IPS-NIHi11 (cell line): ENCODE measurements at regions not wholly inside any gene's neighbourhood (a gene's known extent, or its start where the extent isn't known, plus 50 kb on each side); places are given as distances from the start of the nearest gene placed in this dataset.
A peak's percentile ranks its signal among the peaks of the same experiment; 100 is the strongest.
"Not testable (repeated sequence)": the region's sequence is repeated elsewhere in the genome, so short reads cannot be mapped to it uniquely, and the experiment has no call there.

Experiments
- DNase-seq: peaks from one replicate; pipeline ENCODE4 v3.0.0; 2012; ENCODE audit warnings: mixed read lengths, low spot score

- no peak for DNase-seq
Measured at GRCh38 chr12:87413784-87414183, 615.4 kb downstream of the C12orf50 start.

GRCh38 chr12:87406926-87407325 lies 622.3 kb downstream of the C12orf50 start:
- DNase-seq = no peak

GRCh38 chr12:87405918-87406317 lies 623.3 kb downstream of the C12orf50 start:
- no peak for DNase-seq

- not testable (repeated sequence) for DNase-seq
Measured at GRCh38 chr12:87394168-87394567, 635.0 kb downstream of the C12orf50 start.

GRCh38 chr12:87388376-87388775 lies 640.8 kb downstream of the C12orf50 start:
- no peak for DNase-seq

- DNase-seq = no peak
Measured at GRCh38 chr12:87385322-87385721, 643.9 kb downstream of the C12orf50 start.

- DNase-seq = no peak
Measured at GRCh38 chr12:87384226-87384625, 645.0 kb downstream of the C12orf50 start.

GRCh38 chr12:87383680-87384079 lies 645.5 kb downstream of the C12orf50 start:
- no peak for DNase-seq

GRCh38 chr12:87382959-87383566 lies 646.1 kb downstream of the C12orf50 start:
- DNase-seq = no peak

GRCh38 chr12:87382436-87382835 lies 646.8 kb downstream of the C12orf50 start:
- no peak for DNase-seq

- no peak for DNase-seq
Measured at GRCh38 chr12:87381742-87382141, 647.5 kb downstream of the C12orf50 start.

- DNase-seq = no peak
Measured at GRCh38 chr12:87378526-87378925, 650.7 kb downstream of the C12orf50 start.

- DNase-seq = no peak
Measured at GRCh38 chr12:87376722-87377121, 652.5 kb downstream of the C12orf50 start.

GRCh38 chr12:87369161-87369560 lies 660.0 kb downstream of the C12orf50 start:
- DNase-seq = no peak

GRCh38 chr12:87368259-87368658 lies 660.9 kb downstream of the C12orf50 start:
- no peak for DNase-seq

- no peak for DNase-seq
Measured at GRCh38 chr12:87365423-87365822, 663.8 kb downstream of the C12orf50 start.

GRCh38 chr12:87363497-87364084 lies 665.6 kb downstream of the C12orf50 start:
- no peak for DNase-seq

- DNase-seq = no peak
Measured at GRCh38 chr12:87349681-87350080, 679.5 kb downstream of the C12orf50 start.

GRCh38 chr12:87348071-87348470 lies 681.1 kb downstream of the C12orf50 start:
- DNase-seq = no peak

GRCh38 chr12:87344699-87345098 lies 684.5 kb downstream of the C12orf50 start:
- peak; percentile 15 for DNase-seq

GRCh38 chr12:87338681-87339080 lies 690.5 kb downstream of the C12orf50 start:
- no peak for DNase-seq

- no peak for DNase-seq
Measured at GRCh38 chr12:87336814-87337336, 692.3 kb downstream of the C12orf50 start.

GRCh38 chr12:87332987-87333726 lies 696.0 kb downstream of the C12orf50 start:
- no peak for DNase-seq
